ENCODE measurements at regions not wholly inside any gene's neighbourhood (a gene's known extent, or its start where the extent isn't known, plus 50 kb on each side); places are given as distances from the start of the nearest gene placed in this dataset.
A peak's percentile ranks its signal among the peaks of the same experiment; 100 is the strongest.
"Not testable (repeated sequence)": the region's sequence is repeated elsewhere in the genome, so short reads cannot be mapped to it uniquely, and the experiment has no call there.

GRCh38 chr6:27002447-27002846 is 245.1 kb upstream of the PRSS16 start:
- Histone ChIP-seq H3K27me3 (ENCODE audit: control insufficient read depth, insufficient read depth, low read length) (no peaks in the 10 kb centered on the region), H3K36me3 (replicated peaks; ENCODE audit: control insufficient read depth, insufficient read depth, low read length) (no peaks in the 10 kb centered on the region), H3K4me3 (ENCODE audit: insufficient read depth, low read depth, low read length) (no peak overlapping the region)
- no peak for DNase-seq

GRCh38 chr6:27007020-27007419 is 240.5 kb upstream of the PRSS16 start:
- no peak overlapping the region for H3K4me3 ChIP-seq (ENCODE audit: insufficient read depth, low read depth, low read length)
- DNase-seq, result no peak

GRCh38 chr6:27008613-27009012 is 238.9 kb upstream of the PRSS16 start:
- H3K4me3 ChIP-seq (ENCODE audit: insufficient read depth, low read depth, low read length); H3K27me3 ChIP-seq (ENCODE audit: control insufficient read depth, insufficient read depth, low read length); H3K36me3 ChIP-seq (replicated peaks; ENCODE audit: control insufficient read depth, insufficient read depth, low read length); DNase-seq: not testable (repeated sequence)

More at GRCh38 chr6:27007020-27007419, 240.5 kb upstream of the PRSS16 start:
- Histone ChIP-seq H3K36me3 (replicated peaks; ENCODE audit: control insufficient read depth, insufficient read depth, low read length) (no peaks in the 10 kb centered on the region), H3K27me3 (ENCODE audit: control insufficient read depth, insufficient read depth, low read length) (no peaks in the 10 kb centered on the region)

- not testable (repeated sequence) for H3K4me3 ChIP-seq (ENCODE audit: insufficient read depth, low read depth, low read length); H3K36me3 ChIP-seq (replicated peaks; ENCODE audit: control insufficient read depth, insufficient read depth, low read length); H3K27me3 ChIP-seq (ENCODE audit: control insufficient read depth, insufficient read depth, low read length); DNase-seq
These were observed 233.4 kb upstream of the PRSS16 start for GRCh38 chr6:27014053-27014452.

GRCh38 chr6:27016689-27017088 is 230.8 kb upstream of the PRSS16 start:
- no peaks in the 10 kb centered on the region for H3K36me3 ChIP-seq (replicated peaks; ENCODE audit: control insufficient read depth, insufficient read depth, low read length)
- H3K27me3 ChIP-seq (ENCODE audit: control insufficient read depth, insufficient read depth, low read length), result no peaks in the 10 kb centered on the region
- H3K4me3 ChIP-seq (ENCODE audit: insufficient read depth, low read depth, low read length), result no peak overlapping the region
- no peak for DNase-seq

- DNase-seq; H3K36me3 ChIP-seq (replicated peaks; ENCODE audit: control insufficient read depth, insufficient read depth, low read length); H3K27me3 ChIP-seq (ENCODE audit: control insufficient read depth, insufficient read depth, low read length); H3K4me3 ChIP-seq (ENCODE audit: insufficient read depth, low read depth, low read length): not testable (repeated sequence)
These were observed 229.1 kb upstream of the PRSS16 start for GRCh38 chr6:27018401-27018800.

GRCh38 chr6:27019651-27020552 is 227.6 kb upstream of the PRSS16 start:
- Histone ChIP-seq H3K36me3 (replicated peaks; ENCODE audit: control insufficient read depth, insufficient read depth, low read length) (no peaks in the 10 kb centered on the region), H3K4me3 (ENCODE audit: insufficient read depth, low read depth, low read length) (peak overlapping the region; percentile 81)

GRCh38 chr6:27020553-27020880 is 227.0 kb upstream of the PRSS16 start:
- DNase-seq, result no peak
- Histone ChIP-seq H3K4me3 (ENCODE audit: insufficient read depth, low read depth, low read length) (peak overlapping the region; percentile 81), H3K36me3 (replicated peaks; ENCODE audit: control insufficient read depth, insufficient read depth, low read length) (no peaks in the 10 kb centered on the region), H3K27me3 (ENCODE audit: control insufficient read depth, insufficient read depth, low read length) (no peaks in the 10 kb centered on the region)

More at GRCh38 chr6:27019651-27020552, 227.6 kb upstream of the PRSS16 start:
- peak; percentile 76 for DNase-seq
- no peaks in the 10 kb centered on the region for H3K27me3 ChIP-seq (ENCODE audit: control insufficient read depth, insufficient read depth, low read length)

- no peak for DNase-seq
- H3K36me3 ChIP-seq (replicated peaks; ENCODE audit: control insufficient read depth, insufficient read depth, low read length), result no peaks in the 10 kb centered on the region
- H3K27me3 ChIP-seq (ENCODE audit: control insufficient read depth, insufficient read depth, low read length), result no peaks in the 10 kb centered on the region
- H3K4me3 ChIP-seq (ENCODE audit: insufficient read depth, low read depth, low read length), result no peak overlapping the region
These were observed 223.8 kb upstream of the PRSS16 start for GRCh38 chr6:27023664-27024063.

GRCh38 chr6:27025351-27025750 is 222.2 kb upstream of the PRSS16 start:
- Histone ChIP-seq H3K27me3 (ENCODE audit: control insufficient read depth, insufficient read depth, low read length) (no peaks in the 10 kb centered on the region), H3K4me3 (ENCODE audit: insufficient read depth, low read depth, low read length) (no peak overlapping the region), H3K36me3 (replicated peaks; ENCODE audit: control insufficient read depth, insufficient read depth, low read length) (no peaks in the 10 kb centered on the region)
- DNase-seq, result no peak

- Histone ChIP-seq H3K27me3 (ENCODE audit: control insufficient read depth, insufficient read depth, low read length) (no peaks in the 10 kb centered on the region), H3K4me3 (ENCODE audit: insufficient read depth, low read depth, low read length) (no peak overlapping the region), H3K36me3 (replicated peaks; ENCODE audit: control insufficient read depth, insufficient read depth, low read length) (no peaks in the 10 kb centered on the region)
- no peak for DNase-seq
These were observed 221.1 kb upstream of the PRSS16 start for GRCh38 chr6:27026361-27026760.

- DNase-seq, result no peak
- no peaks in the 10 kb centered on the region for H3K36me3 ChIP-seq (replicated peaks; ENCODE audit: control insufficient read depth, insufficient read depth, low read length)
- H3K4me3 ChIP-seq (ENCODE audit: insufficient read depth, low read depth, low read length), result no peak overlapping the region
- peaks cover 2% of the 10 kb centered on the region; the same call in 1 of the 2 replicates for H3K27me3 ChIP-seq (ENCODE audit: control insufficient read depth, insufficient read depth, low read length)
These were observed 216.2 kb upstream of the PRSS16 start for GRCh38 chr6:27031302-27031701.

- H3K36me3 ChIP-seq (replicated peaks; ENCODE audit: control insufficient read depth, insufficient read depth, low read length), result no peaks in the 10 kb centered on the region
- DNase-seq, result no peak
- no peaks in the 10 kb centered on the region for H3K27me3 ChIP-seq (ENCODE audit: control insufficient read depth, insufficient read depth, low read length)
- H3K4me3 ChIP-seq (ENCODE audit: insufficient read depth, low read depth, low read length), result no peak overlapping the region
These were observed 209.0 kb upstream of the PRSS16 start for GRCh38 chr6:27038498-27038897.

GRCh38 chr6:27040244-27041042 is 207.1 kb upstream of the PRSS16 start:
- DNase-seq, result no peak
- Histone ChIP-seq H3K4me3 (ENCODE audit: insufficient read depth, low read depth, low read length) (no peak overlapping the region), H3K36me3 (replicated peaks; ENCODE audit: control insufficient read depth, insufficient read depth, low read length) (no peaks in the 10 kb centered on the region), H3K27me3 (ENCODE audit: control insufficient read depth, insufficient read depth, low read length) (no peaks in the 10 kb centered on the region)

- DNase-seq, result no peak
These were observed 204.3 kb upstream of the PRSS16 start for GRCh38 chr6:27043244-27043643.

More at GRCh38 chr6:27043244-27043643, 204.3 kb upstream of the PRSS16 start:
- Histone ChIP-seq H3K27me3 (ENCODE audit: control insufficient read depth, insufficient read depth, low read length) (no peaks in the 10 kb centered on the region), H3K4me3 (ENCODE audit: insufficient read depth, low read depth, low read length) (no peak overlapping the region), H3K36me3 (replicated peaks; ENCODE audit: control insufficient read depth, insufficient read depth, low read length) (no peaks in the 10 kb centered on the region)
